ENCODE measurements at regions not wholly inside any gene's neighbourhood (a gene's known extent, or its start where the extent isn't known, plus 50 kb on each side); places are given as distances from the start of the nearest gene placed in this dataset.
"Not testable (repeated sequence)": the region's sequence is repeated elsewhere in the genome, so short reads cannot be mapped to it uniquely, and the experiment has no call there.

DNA sequence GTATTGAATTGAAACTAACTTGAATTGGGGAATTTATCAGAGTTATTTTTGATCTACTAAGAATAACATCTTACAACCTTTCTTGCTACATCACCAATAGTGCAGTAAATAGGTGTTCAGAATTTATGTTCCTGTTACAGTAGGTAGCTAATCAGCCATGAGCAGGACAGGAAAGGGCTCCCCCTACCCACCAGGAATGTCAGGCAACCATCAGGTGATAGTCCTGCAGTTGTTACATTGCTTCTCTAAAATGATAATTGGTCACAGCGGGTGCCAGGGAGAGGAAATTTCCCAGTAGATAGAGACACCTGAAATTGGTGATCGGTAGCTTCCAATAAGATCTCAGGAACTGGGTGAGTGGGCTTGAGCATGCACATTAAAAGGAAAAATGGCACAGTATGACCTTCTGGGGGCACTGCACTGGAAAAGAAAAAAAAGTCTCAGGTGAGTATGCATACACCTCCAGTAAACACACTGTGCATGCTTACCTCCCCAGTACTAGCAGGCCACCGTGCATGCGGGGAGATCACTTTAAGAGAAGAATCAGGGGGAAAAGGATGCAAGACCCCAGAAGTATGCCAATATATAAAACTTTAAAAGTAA is 1092.0 kb upstream of the LRRTM1 start:
- ATAC-seq = no peak
- TF ChIP-seq CTCF (IDR thresholded peaks at IDR 0.05) = no peak

DNA sequence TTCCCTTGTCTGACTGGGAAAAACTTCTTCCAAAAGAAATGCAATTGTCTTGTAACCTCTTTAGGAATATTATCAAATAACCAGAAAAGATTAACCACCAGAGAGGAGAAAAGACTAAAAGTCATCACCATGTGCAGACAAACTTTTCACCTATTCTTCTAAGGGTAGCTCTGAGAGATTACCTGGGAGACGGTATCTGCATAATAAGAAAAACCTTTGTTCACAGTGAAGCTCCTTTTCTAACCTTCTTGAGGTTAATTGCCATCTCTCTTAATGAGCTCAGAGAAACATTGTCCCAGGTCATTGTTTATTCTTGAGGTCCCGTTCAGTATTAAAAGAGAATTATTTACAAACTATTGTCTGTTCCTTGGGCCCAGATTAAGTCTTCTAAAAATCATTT is 1091.2 kb upstream of the LRRTM1 start:
- Histone ChIP-seq H3K9me3 (no peaks in the 10 kb centered on the region), H3K27ac (no peak overlapping the region), H3K4me3 (no peak overlapping the region), H3K4me1 (no peaks in the 10 kb centered on the region), H3K36me3 (no peaks in the 10 kb centered on the region), H3K27me3 (ENCODE audit: low read depth) (no peaks in the 10 kb centered on the region)
- ATAC-seq (no peak), DNase-seq (no peak)
- intact Hi-C loops (cut with DNase I) = no loop called here
- TF ChIP-seq CTCF (IDR thresholded peaks at IDR 0.05) = no peak

More for the DNA sequence above, 1092.0 kb upstream of the LRRTM1 start:
- no peaks in the 10 kb centered on the region for H3K9me3 ChIP-seq
- no peaks in the 10 kb centered on the region for H3K27me3 ChIP-seq (ENCODE audit: low read depth)
- no peaks in the 10 kb centered on the region for H3K4me1 ChIP-seq
- H3K27ac ChIP-seq = no peak overlapping the region
- no peaks in the 10 kb centered on the region for H3K36me3 ChIP-seq
- intact Hi-C loops (cut with DNase I) = no loop called here
- DNase-seq = no peak
- H3K4me3 ChIP-seq = no peak overlapping the region

DNA sequence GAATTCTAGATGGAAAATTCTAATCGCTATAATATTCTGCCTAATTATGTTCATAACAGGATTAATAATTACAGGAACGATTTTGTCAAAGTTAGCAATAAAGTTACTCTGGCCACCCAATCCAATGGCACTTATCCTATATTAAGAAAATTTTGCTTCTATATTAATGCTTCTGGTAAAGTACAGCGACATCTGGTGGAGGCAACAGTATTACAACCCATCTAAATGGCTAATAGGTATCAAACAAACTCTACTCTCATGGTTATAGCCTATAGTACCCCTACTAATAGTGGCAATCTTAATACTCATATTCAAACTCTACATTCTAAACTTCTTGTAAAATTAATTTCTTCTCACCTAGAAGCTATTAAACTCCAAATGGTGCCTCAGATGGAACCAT is 1084.7 kb upstream of the LRRTM1 start:
- ATAC-seq = no peak
- Histone ChIP-seq H3K4me3 (no peak overlapping the region), H3K27ac (no peak overlapping the region), H3K4me1 (no peaks in the 10 kb centered on the region), H3K36me3 (no peaks in the 10 kb centered on the region), H3K27me3 (ENCODE audit: low read depth) (no peaks in the 10 kb centered on the region), H3K9me3 (peaks cover 2% of the 10 kb centered on the region)
- TF ChIP-seq CTCF (IDR thresholded peaks at IDR 0.05) = no peak
- intact Hi-C loops (cut with DNase I) = no loop called here
- no peak for DNase-seq

DNA sequence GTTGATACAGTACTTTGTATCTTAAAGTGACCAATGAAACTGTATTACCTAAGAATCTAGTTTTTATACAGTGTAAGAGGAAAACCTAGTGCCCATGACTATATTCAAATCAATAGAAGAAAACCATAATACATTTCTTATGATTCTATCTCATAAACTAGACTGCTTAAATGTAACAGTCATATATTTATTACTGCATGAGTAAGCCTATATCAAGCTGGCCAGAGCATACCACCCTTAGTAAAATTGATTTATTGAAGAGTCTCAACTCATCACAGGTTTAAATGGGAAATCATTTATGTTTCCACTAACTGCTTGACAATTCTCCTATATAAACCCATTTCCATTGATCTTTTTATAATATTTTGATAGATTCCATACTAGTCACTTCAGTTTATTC is 1059.2 kb upstream of the LRRTM1 start:
- ATAC-seq (no peak), DNase-seq (no peak)
- no peak overlapping the region for H3K27ac ChIP-seq
- no peaks in the 10 kb centered on the region for H3K36me3 ChIP-seq
- H3K27me3 ChIP-seq (ENCODE audit: low read depth) = no peaks in the 10 kb centered on the region
- intact Hi-C loops (cut with DNase I) = no loop called here
- TF ChIP-seq CTCF (IDR thresholded peaks at IDR 0.05) = no peak
- H3K4me1 ChIP-seq = no peaks in the 10 kb centered on the region
- no peak overlapping the region for H3K4me3 ChIP-seq
- no peaks in the 10 kb centered on the region for H3K9me3 ChIP-seq

- H3K27me3 ChIP-seq (ENCODE audit: low read depth); intact Hi-C loops (cut with DNase I); H3K27ac ChIP-seq; H3K9me3 ChIP-seq; DNase-seq; ATAC-seq; H3K4me3 ChIP-seq; H3K36me3 ChIP-seq; H3K4me1 ChIP-seq: not testable (repeated sequence)
These were observed 1057.9 kb upstream of the LRRTM1 start for GRCh38 chr2:81362468-81362867.

DNA sequence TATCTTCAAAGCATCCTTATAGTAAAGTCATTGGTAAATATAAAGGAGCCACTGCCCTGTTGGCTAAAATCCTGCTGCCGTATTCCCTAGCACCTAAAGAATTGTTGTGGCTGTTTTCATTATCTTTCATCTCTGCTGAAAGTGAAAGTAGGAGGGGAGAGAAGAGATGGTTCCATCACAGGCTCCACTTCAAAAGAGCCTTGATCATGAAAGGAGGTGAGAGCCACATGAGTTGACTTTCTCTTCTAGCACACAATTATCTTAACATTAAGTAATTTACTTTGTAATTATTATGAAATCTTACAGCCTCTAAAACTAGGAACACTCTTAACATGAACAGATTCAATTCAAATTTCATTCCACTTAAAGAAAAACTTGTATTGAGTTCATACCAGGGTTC is 1050.9 kb upstream of the LRRTM1 start:
- no peak overlapping the region for H3K4me3 ChIP-seq
- DNase-seq = no peak

More for the DNA sequence above, 1050.9 kb upstream of the LRRTM1 start:
- no peak for ATAC-seq
- TF ChIP-seq CTCF (IDR thresholded peaks at IDR 0.05) = no peak
- intact Hi-C loops (cut with DNase I) = no loop called here
- H3K27me3 ChIP-seq (ENCODE audit: low read depth) = no peaks in the 10 kb centered on the region
- no peaks in the 10 kb centered on the region for H3K9me3 ChIP-seq
- H3K27ac ChIP-seq = no peak overlapping the region
- H3K36me3 ChIP-seq = no peaks in the 10 kb centered on the region
- no peaks in the 10 kb centered on the region for H3K4me1 ChIP-seq
